Transverse colon (tissue), 4 donors: ENCODE measurements at regions not wholly inside any gene's neighbourhood (a gene's known extent, or its start where the extent isn't known, plus 50 kb on each side); places are given as distances from the start of the nearest gene placed in this dataset.

Source experiments
- DNase-seq: peaks from one replicate; pipeline ENCODE4 v3.0.0-alpha.2; 2019
- H3K27ac ChIP-seq, 4 donors: fragments of 200-600 bp; sonication (generic); 2 replicates each; pipeline ENCODE4 v1.5.1; 2016 to 2018; ENCODE audit warnings: inconsistent platforms in 4 of 4
- H3K27me3 ChIP-seq: fragments of 200-600 bp; sonication (generic); 2 replicates; pipeline ENCODE4 v1.5.1; 2017; ENCODE audit warnings: inconsistent platforms
- H3K36me3 ChIP-seq, 4 donors: fragments of 200-600 bp; sonication (generic); 2 replicates each; pipeline ENCODE4 v1.5.1; 2017 to 2019; ENCODE audit warnings: inconsistent platforms in 4 of 4
- H3K4me1 ChIP-seq, 4 donors: fragments of 200-600 bp; sonication (generic); 2 replicates each; pipeline ENCODE4 v1.5.1; 2017 to 2020; ENCODE audit warnings: inconsistent platforms in 4 of 4
- H3K4me3 ChIP-seq, 4 donors: fragments of 200-600 bp; sonication (generic); 1 replicate in 1 of 4; 2 replicates in 3 of 4; pipeline versions ENCODE4 v1.5.1 to v1.6.1; 2017 to 2019; ENCODE audit warnings: inconsistent platforms in 4 of 4
- H3K9me3 ChIP-seq, 2 donors: fragments of 200-600 bp; sonication (generic); 2 replicates each; pipeline ENCODE4 v1.5.1; 2017 to 2019; ENCODE audit warnings: inconsistent platforms in 2 of 2
- CTCF ChIP-seq, 5 experiments: fragments of 200-600 bp in 3 of 5; fragments of 450-650 bp in 2 of 5; sonication (generic) in 3 of 5; IDR thresholded peaks; 1 replicate in 2 of 5; 2 replicates in 3 of 5; pipeline ENCODE4 v1.5.1; 2016 to 2017; ENCODE audit warnings: antibody characterized with exemption in 5 of 5, inconsistent platforms in 3 of 5, mild to moderate bottlenecking in 2 of 5, moderate library complexity in 1 of 5
- EP300 ChIP-seq: sonication (generic); formaldehyde crosslinking; IDR thresholded peaks from one replicate; pipeline ENCODE4 v1.6.1; 2017; ENCODE audit warnings: antibody characterized with exemption, low read depth
- POLR2A ChIP-seq: fragments of 450-650 bp; IDR thresholded peaks from one replicate; pipeline ENCODE4 v1.6.1; 2016; ENCODE audit warnings: antibody characterized with exemption, mild to moderate bottlenecking, moderate library complexity
- POLR2AphosphoS5 ChIP-seq, 3 donors: sonication (generic); formaldehyde crosslinking; IDR thresholded peaks; one replicate each; pipeline ENCODE4 v1.6.1; 2016; ENCODE audit warnings: antibody characterized with exemption in 3 of 3
- WGBS, 2 donors: methylation state at CpG; one replicate each; pipeline ENCODE4 v1.1.5; 2018; ENCODE audit warnings: low coverage in 1 of 2; 5-methylcytosine and 5-hydroxymethylcytosine counted together
- in situ Hi-C, 4 donors: fragments of 200-750 bp; cut with MboI; loops; one replicate each; pipeline versions ENCODE4 v1.15.0 to v1.15.1; 2017; ENCODE audit warnings: low sequenced_read_pairs in 3 of 4, low pct_ligation_motif_present in 1 of 4, low pct_unique_long_range_greater_than_20kb in 1 of 4
- intact Hi-C: fragments of 100-400 bp; cut with DNase I; formaldehyde crosslinking; loops from one replicate; pipeline ENCODE4 v1.15.1; 2023; ENCODE audit warnings: low total_unique reads

GRCh38 chr11:103671143-103671651 is 365.2 kb upstream of the DDI1 start:
- in situ Hi-C loops: no loop called here
- no peak for TF ChIP-seq POLR2AphosphoS5 (IDR thresholded peaks at IDR 0.05)
- TF ChIP-seq CTCF (IDR thresholded peaks at IDR 0.05): no peak
- TF ChIP-seq EP300: no peak
- no peak for TF ChIP-seq POLR2A
- H3K27ac ChIP-seq: no peak overlapping the region
- H3K36me3 ChIP-seq: no peaks in the 10 kb centered on the region
- no peak overlapping the region for H3K4me3 ChIP-seq
- 48 to 60% methylated on average over 2 of the region's 2 CpGs for WGBS, 2 donors
- no peaks in the 10 kb centered on the region for H3K27me3 ChIP-seq
- DNase-seq: no peak
- H3K4me1 ChIP-seq: no peaks in the 10 kb centered on the region
- H3K9me3 ChIP-seq: no peaks in the 10 kb centered on the region
- intact Hi-C loops: no loop called here

GRCh38 chr11:103673773-103674172 is 362.7 kb upstream of the DDI1 start:
- H3K27me3 ChIP-seq: no peaks in the 10 kb centered on the region
- no peaks in the 10 kb centered on the region for H3K4me1 ChIP-seq
- H3K36me3 ChIP-seq: no peaks in the 10 kb centered on the region
- no peak for DNase-seq
- in situ Hi-C loops: no loop called here
- TF ChIP-seq POLR2A (no peak), EP300 (no peak), CTCF (IDR thresholded peaks at IDR 0.05) (no peak), POLR2AphosphoS5 (IDR thresholded peaks at IDR 0.05) (no peak)
- no peak overlapping the region for H3K4me3 ChIP-seq
- H3K27ac ChIP-seq: no peak overlapping the region
- H3K9me3 ChIP-seq: no peaks in the 10 kb centered on the region
- intact Hi-C loops: no loop called here
- 83 to 84% methylated on average over 2 of the region's 2 CpGs for WGBS, 2 donors

- Histone ChIP-seq H3K27me3 (no peaks in the 10 kb centered on the region), H3K9me3 (no peaks in the 10 kb centered on the region), H3K4me3 (no peak overlapping the region), H3K4me1 (no peaks in the 10 kb centered on the region), H3K27ac (no peak overlapping the region), H3K36me3 (no peaks in the 10 kb centered on the region)
- TF ChIP-seq POLR2AphosphoS5 (IDR thresholded peaks at IDR 0.05) (no peak), EP300 (no peak), CTCF (IDR thresholded peaks at IDR 0.05) (no peak), POLR2A (no peak)
- intact Hi-C loops (no loop called here), in situ Hi-C loops (loop anchor here in 1 of 4 donors (25.0 kb wide), 1 partner anchor 461 kb away; no protein-coding TSS in a partner anchor)
- WGBS, 2 donors: 63 to 83% methylated on average over 1 of the region's 1 CpG
- no peak for DNase-seq
These were observed 360.0 kb upstream of the DDI1 start for GRCh38 chr11:103676413-103676812.

GRCh38 chr11:103680826-103681225 is 355.6 kb upstream of the DDI1 start:
- Histone ChIP-seq H3K4me3 (no peak overlapping the region), H3K27me3 (no peaks in the 10 kb centered on the region), H3K9me3 (no peaks in the 10 kb centered on the region), H3K4me1 (peaks cover 0 to 7% (median 3%) of the 10 kb centered on the region in 4 donors), H3K36me3 (no peaks in the 10 kb centered on the region), H3K27ac (no peak overlapping the region)
- in situ Hi-C loops (loop anchor here in 2 of 4 donors (10.0 to 25.0 kb wide), 2 partner anchors 456 to 474 kb away; no protein-coding TSS in a partner anchor), intact Hi-C loops (no loop called here)
- no peak for DNase-seq
- TF ChIP-seq EP300 (no peak), POLR2AphosphoS5 (IDR thresholded peaks at IDR 0.05) (no peak)
- 33 to 63% methylated on average over 1 of the region's 1 CpG for WGBS, 2 donors

GRCh38 chr11:103681855-103682254 is 354.6 kb upstream of the DDI1 start:
- no peak for DNase-seq
- WGBS, 2 donors: 72% methylated on average over 7 of the region's 7 CpGs; no CpG with 5 or more reads in 1 of the 2 donors
- TF ChIP-seq EP300: no peak
- no peak for TF ChIP-seq CTCF (IDR thresholded peaks at IDR 0.05)
- TF ChIP-seq POLR2A: no peak
- no peak for TF ChIP-seq POLR2AphosphoS5 (IDR thresholded peaks at IDR 0.05)
- H3K36me3 ChIP-seq: no peaks in the 10 kb centered on the region
- no peak overlapping the region for H3K27ac ChIP-seq
- H3K9me3 ChIP-seq: no peaks in the 10 kb centered on the region
- H3K4me3 ChIP-seq: no peak overlapping the region
- in situ Hi-C loops: loop anchor here in 2 of 4 donors (10.0 to 25.0 kb wide), 2 partner anchors 455 to 473 kb away; no protein-coding TSS in a partner anchor
- intact Hi-C loops: no loop called here
- peaks cover 0 to 7% (median 3%) of the 10 kb centered on the region in 4 donors for H3K4me1 ChIP-seq
- H3K27me3 ChIP-seq: no peaks in the 10 kb centered on the region
